ENCODE measurements at regions not wholly inside any gene's neighbourhood (a gene's known extent, or its start where the extent isn't known, plus 50 kb on each side); places are given as distances from the start of the nearest gene placed in this dataset.
"Not testable (repeated sequence)": the region's sequence is repeated elsewhere in the genome, so short reads cannot be mapped to it uniquely, and the experiment has no call there.

GRCh38 chr1:199044191-199044590 is 405.4 kb downstream of the PTPRC start:
- DNase-seq (ENCODE audit: low spot score) = no peak

DNA sequence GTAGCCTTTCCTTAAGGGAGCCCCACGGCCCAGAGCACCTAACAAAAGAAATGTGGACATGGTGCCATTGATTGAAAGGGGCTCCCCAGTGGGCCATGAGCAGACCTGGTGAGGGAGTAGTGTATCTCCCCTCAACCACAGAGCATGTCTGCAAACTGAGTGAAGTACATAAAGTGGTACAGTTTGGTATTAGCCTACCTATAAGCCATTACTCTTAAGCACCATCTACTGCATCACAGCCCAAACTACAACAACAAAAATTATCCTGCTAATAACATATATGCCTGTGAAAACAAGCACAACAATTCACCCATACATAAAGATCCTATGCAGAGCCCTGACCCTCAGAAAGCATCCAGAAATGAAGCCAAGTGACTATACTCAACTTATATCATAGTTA is 407.8 kb downstream of the PTPRC start:
- DNase-seq (ENCODE audit: low spot score) = no peak

DNA sequence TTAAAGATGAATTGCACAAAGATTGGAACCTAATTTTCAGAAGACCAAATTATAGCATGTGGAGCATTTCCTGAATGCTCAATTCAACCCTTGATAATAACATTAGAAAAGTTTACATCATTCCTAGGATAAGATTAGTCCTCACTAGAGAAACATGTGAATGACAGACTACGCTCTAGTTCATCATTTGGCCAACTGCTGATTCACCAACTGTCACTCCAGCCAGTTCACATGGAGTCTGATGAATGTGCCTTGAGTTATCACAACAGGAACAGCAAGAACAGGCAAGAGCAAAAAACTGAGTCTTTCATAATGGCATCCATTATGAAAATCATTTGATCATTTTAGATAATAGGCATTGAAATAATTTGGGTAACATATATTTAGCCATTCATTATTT is 415.9 kb downstream of the PTPRC start:
- DNase-seq (ENCODE audit: low spot score) = no peak

DNA sequence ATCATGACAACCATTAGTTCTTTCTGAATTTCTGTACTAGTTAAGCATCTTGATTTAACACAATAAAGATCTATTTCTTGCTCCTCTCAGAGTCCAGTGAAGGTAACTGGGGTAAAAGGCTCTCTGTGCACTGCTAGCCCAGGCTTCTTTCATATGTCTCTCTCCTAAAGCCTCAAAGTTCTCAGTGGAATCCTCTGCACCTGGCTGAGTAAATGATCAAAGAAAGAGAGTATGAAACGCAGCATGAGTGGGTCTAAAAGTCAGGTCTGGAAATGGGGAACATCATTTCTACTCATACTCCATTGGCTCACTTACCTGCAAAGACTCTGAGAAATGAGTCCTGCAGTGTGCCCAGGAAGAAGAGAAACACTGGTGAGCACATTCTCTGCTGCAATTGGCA is 418.5 kb downstream of the PTPRC start:
- no peak for DNase-seq (ENCODE audit: low spot score)

- no peak for DNase-seq (ENCODE audit: low spot score)
Measured at GRCh38 chr1:199058281-199058680, 419.4 kb downstream of the PTPRC start.

DNA sequence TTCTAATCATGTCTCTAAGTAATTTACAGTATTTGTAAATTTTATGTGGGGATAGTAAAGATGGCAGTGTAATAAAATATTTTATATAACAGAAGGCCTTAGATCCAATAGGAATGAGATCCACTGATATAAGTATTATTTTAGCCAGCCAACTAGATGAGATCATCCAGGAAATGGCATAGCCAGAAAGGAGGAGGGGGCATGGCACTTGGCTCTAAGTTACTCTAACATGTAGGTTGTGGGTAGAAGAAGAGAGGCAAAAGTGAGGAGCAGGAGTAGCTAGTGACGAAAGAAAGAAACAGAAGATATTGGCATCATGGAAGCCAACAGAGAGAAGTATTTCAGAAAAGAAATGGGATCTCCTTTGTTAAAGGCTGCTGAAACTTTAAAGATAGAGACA is 426.1 kb downstream of the PTPRC start:
- DNase-seq (ENCODE audit: low spot score) = no peak

- no peak for DNase-seq (ENCODE audit: low spot score)
Measured at GRCh38 chr1:199067483-199067882, 428.6 kb downstream of the PTPRC start.

- no peak for DNase-seq (ENCODE audit: low spot score)
Measured at GRCh38 chr1:199071080-199071479, 432.2 kb downstream of the PTPRC start.

GRCh38 chr1:199073166-199073565 is 434.3 kb downstream of the PTPRC start:
- DNase-seq (ENCODE audit: low spot score) = no peak

- no peak for DNase-seq (ENCODE audit: low spot score)
Measured at GRCh38 chr1:199075792-199076191, 437.0 kb downstream of the PTPRC start.

DNA sequence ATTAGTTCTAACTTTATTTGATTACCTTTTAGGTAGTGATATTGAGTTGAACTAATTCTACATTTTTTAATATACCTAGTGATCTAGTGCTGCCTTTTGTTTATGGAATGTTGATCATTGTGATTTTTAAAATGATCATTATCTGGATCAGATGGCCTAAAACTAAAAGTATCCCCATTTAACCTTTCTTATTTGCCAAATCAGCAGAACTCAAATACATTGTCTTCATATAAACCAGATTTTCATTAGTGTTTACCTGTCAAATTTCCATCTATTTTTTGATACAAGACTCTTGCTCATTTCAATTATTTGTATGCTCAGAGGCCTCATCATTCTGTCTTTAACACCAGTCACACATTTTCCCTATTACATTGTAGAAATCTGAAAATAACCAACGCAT is 441.2 kb downstream of the PTPRC start:
- no peak for DNase-seq (ENCODE audit: low spot score)

- DNase-seq (ENCODE audit: low spot score) = no peak
Measured at GRCh38 chr1:199081739-199082138, 442.9 kb downstream of the PTPRC start.

DNA sequence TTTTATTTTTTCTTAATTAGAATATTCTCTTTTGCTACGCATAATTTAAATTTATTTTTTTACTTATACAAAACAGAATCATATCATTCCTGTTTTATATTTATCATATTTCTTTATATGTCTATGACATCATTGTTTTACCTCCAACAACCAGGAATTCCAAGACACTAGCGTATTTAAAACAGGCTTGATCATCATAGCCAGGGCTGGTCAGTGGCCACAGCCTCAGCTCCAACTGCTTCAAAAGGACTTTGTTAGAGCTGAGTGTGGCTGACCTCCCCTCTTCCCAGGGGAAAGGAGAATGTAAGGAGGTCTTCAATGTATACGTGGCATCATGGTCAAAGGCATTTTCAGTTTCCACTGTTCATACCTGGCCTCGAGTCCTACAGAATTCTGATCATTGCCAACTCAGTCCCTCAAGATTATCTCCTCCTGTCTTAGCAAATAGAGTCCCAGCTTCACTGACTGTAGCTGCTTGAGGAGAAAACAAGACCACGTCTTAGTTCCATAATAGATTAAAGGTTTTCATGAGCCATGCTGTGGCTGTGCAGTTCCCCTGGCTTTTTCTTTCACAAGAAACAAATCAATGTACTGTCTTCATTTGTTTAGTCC is 444.0 kb downstream of the PTPRC start:
- no peak for DNase-seq (ENCODE audit: low spot score)

- peak; percentile 49 for DNase-seq (ENCODE audit: low spot score)
Measured at GRCh38 chr1:199083680-199084079, 444.8 kb downstream of the PTPRC start.

GRCh38 chr1:199084293-199084692 is 445.5 kb downstream of the PTPRC start:
- peak; percentile 20 for DNase-seq (ENCODE audit: low spot score)

DNA sequence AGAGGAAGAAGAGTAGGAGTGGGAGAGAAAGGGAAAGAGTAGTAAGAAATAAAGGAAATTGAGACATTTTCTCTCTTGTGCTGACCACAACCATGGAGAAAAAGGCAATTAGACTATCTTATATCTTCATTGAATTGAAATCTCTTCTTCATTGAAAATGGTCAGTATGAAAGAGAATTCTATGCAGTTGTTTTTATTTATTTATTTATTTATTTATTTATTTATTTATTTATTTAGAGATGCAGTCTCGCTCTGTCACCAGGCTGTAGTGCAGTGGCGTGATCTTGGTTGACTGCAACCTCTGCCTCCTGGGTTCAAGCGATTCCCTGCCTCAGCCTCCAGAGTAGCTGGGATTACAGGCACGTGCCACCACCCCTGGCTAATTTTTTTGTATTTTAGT is 447.1 kb downstream of the PTPRC start:
- DNase-seq (ENCODE audit: low spot score) = no peak

DNA sequence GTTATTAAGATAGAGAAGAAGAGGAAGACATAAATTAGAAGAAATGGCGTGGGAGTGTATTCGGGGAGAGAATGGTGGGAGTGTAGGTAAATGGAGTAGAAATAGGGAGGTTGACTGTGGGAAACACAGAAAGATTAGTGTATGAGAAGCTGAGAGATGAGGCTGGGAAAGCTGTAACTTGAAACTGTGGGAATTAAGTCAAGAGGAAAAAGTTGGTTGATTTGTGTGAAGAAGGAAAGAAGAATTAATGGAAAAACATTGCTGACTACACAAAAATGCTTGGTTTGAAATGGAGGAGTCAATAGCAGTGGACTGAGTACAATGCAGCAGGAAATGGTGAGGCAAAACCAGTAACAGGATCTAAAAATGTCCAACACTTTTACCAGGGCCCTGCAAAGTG is 448.3 kb downstream of the PTPRC start:
- no peak for DNase-seq (ENCODE audit: low spot score)

DNA sequence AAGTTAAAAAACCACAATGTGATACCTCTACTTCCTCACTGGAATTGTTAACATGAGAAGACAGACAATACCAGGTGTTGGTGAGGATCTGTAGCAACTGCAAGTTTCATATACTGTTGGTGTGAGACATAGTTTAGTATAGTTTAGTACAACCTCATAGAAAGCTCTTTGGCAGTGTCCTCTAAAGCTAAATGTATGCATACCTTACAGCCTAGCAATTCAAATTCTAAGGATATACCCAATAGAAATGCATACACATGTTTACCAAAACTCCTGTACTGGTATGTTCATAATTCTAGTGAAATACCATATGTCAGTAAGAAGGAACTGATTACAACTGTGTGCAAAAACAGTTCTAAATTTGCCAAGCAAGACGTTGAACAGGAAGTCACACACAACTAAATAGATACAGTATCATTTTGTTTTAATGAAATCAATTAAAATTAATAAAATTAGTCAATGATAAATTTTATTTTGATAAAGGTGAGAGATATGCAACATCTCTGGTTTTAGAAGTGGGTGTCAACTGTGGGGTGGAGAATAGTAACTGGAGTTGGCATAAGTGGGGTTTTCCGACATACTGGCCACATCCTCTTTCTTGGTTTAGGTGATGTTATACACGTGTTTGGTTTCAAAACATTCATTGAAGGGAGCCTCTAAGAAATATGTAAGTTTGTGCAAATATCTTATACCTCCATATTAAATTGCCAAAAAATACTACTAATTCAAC is 450.7 kb downstream of the PTPRC start:
- DNase-seq (ENCODE audit: low spot score) = no peak

- not testable (repeated sequence) for DNase-seq (ENCODE audit: low spot score)
Measured at GRCh38 chr1:199095628-199096027, 456.8 kb downstream of the PTPRC start.

- DNase-seq (ENCODE audit: low spot score) = no peak
Measured at GRCh38 chr1:199096591-199096990, 457.8 kb downstream of the PTPRC start.

- DNase-seq (ENCODE audit: low spot score) = no peak
Measured at GRCh38 chr1:199098468-199098867, 459.6 kb downstream of the PTPRC start.

DNA sequence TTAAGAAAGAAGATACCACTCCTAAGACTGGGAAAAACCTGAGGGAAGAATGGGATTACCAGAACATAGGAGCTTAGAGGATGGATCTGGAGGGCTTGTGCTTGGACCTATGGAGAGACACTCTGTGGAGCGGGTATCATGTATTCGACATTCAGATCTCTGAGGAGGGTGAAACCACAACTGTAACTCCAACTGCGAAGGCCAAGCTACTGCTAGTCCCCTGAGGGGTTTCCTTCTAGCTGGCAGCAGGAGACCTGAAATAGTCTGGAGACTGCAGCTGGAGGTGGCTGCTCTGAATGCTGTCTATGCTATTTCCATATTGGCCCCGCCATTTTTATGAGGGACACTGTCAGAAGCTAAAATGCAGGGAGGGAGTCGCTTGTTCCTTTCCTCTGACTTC is 462.3 kb downstream of the PTPRC start:
- no peak for DNase-seq (ENCODE audit: low spot score)

GRCh38 chr1:199101635-199102034 is 462.8 kb downstream of the PTPRC start:
- no peak for DNase-seq (ENCODE audit: low spot score)

- no peak for DNase-seq (ENCODE audit: low spot score)
Measured at GRCh38 chr1:199102239-199102638, 463.4 kb downstream of the PTPRC start.
